Activated CD4-positive, alpha-beta T cell treated with anti-CD3 and anti-CD28 coated beads for 36 hours (primary cell): ENCODE measurements at regions not wholly inside any gene's neighbourhood (a gene's known extent, or its start where the extent isn't known, plus 50 kb on each side); places are given as distances from the start of the nearest gene placed in this dataset.

Experiments
- ATAC-seq: fragments of 200-7000 bp; cut with Tn5 transposase; one replicate; pipeline ENCODE4 v1.10.0; 2021; ENCODE audit warnings: mild to moderate bottlenecking, moderate library complexity
- CTCF ChIA-PET: fragments of 350-600 bp; sonication (Branson Sonifier 250); formaldehyde crosslinking; loops from one replicate; lab custom pipeline; 2021; ENCODE audit warnings: antibody characterized with exemption; lab: Charles Lee
- POLR2A ChIA-PET: fragments of 350-600 bp; sonication (Branson Sonifier 250); formaldehyde crosslinking; loops from one replicate; lab custom pipeline; 2021; ENCODE audit warnings: antibody characterized with exemption, inconsistent platforms; lab: Charles Lee
- DNase-seq: peaks from one replicate; pipeline ENCODE4 v3.0.0-alpha.2; 2020
- H3K27ac Mint-ChIP-seq: one replicate; pipeline ENCODE4 v1.8.0; 2021; ENCODE audit warnings: mixed read lengths
- H3K27me3 Mint-ChIP-seq: one replicate; pipeline ENCODE4 v1.8.0; 2021; ENCODE audit warnings: mixed read lengths
- H3K36me3 Mint-ChIP-seq: one replicate; pipeline ENCODE4 v1.8.0; 2021; ENCODE audit warnings: low read depth, mixed read lengths
- H3K4me1 Mint-ChIP-seq: one replicate; pipeline ENCODE4 v1.8.0; 2021; ENCODE audit warnings: mixed read lengths
- H3K4me3 Mint-ChIP-seq: one replicate; pipeline ENCODE4 v1.8.0; 2021; ENCODE audit warnings: mild to moderate bottlenecking, moderate library complexity, mixed read lengths
- H3K9me3 Mint-ChIP-seq: one replicate; pipeline ENCODE4 v1.8.0; 2021; ENCODE audit warnings: low read depth, mixed read lengths
- intact Hi-C, 2 experiments: fragments of 100-400 bp; cut with DNase I in 1 of 2; cut with micrococcal nuclease in 1 of 2; formaldehyde crosslinking; loops; one replicate each; pipeline versions ENCODE4 v1.14.2 to v1.15.1; 2022 to 2024; cut with DNase I, micrococcal nuclease

GRCh38 chr16:51051671-51052070, 99.4 kb downstream of the SALL1 start:
- H3K4me1 Mint-ChIP-seq = no peaks in the 10 kb centered on the region
- intact Hi-C loops = no loop called here
- no peaks in the 10 kb centered on the region for H3K36me3 Mint-ChIP-seq
- peaks cover 11% of the 10 kb centered on the region for H3K27me3 Mint-ChIP-seq
- H3K9me3 Mint-ChIP-seq = no peaks in the 10 kb centered on the region
- POLR2A ChIA-PET = no interaction called here
- H3K27ac Mint-ChIP-seq = no peak overlapping the region
- DNase-seq = no peak
- ATAC-seq = no peak
- CTCF ChIA-PET = interaction anchor here (1.0 kb wide), 1 partner anchor 10 kb away, joined by 3 read pairs; no protein-coding TSS in a partner anchor
- no peak overlapping the region for H3K4me3 Mint-ChIP-seq

- ATAC-seq (no peak), DNase-seq (no peak)
- no peaks in the 10 kb centered on the region for H3K9me3 Mint-ChIP-seq
- POLR2A ChIA-PET = no interaction called here
- no peak overlapping the region for H3K27ac Mint-ChIP-seq
- H3K27me3 Mint-ChIP-seq = peaks cover 9% of the 10 kb centered on the region
- H3K4me3 Mint-ChIP-seq = no peak overlapping the region
- H3K4me1 Mint-ChIP-seq = no peaks in the 10 kb centered on the region
- intact Hi-C loops = no loop called here
- no peaks in the 10 kb centered on the region for H3K36me3 Mint-ChIP-seq
- CTCF ChIA-PET = interaction anchor here (1.6 kb wide), 1 partner anchor 10 kb away, joined by 3 read pairs; no protein-coding TSS in a partner anchor
These were observed 100.7 kb downstream of the SALL1 start for GRCh38 chr16:51050377-51050706.

- no peaks in the 10 kb centered on the region for H3K4me1 Mint-ChIP-seq
- intact Hi-C loops = no loop called here
- no peak overlapping the region for H3K27ac Mint-ChIP-seq
- CTCF ChIA-PET = interaction anchor here (0.7 to 1.6 kb wide), 2 partner anchors 10 to 48 kb away, joined by 3 read pairs; no protein-coding TSS in a partner anchor
- no peak overlapping the region for H3K4me3 Mint-ChIP-seq
- DNase-seq (no peak), ATAC-seq (no peak)
- H3K27me3 Mint-ChIP-seq = peaks cover 5% of the 10 kb centered on the region
- POLR2A ChIA-PET = no interaction called here
- no peaks in the 10 kb centered on the region for H3K36me3 Mint-ChIP-seq
- no peaks in the 10 kb centered on the region for H3K9me3 Mint-ChIP-seq
These were observed 101.2 kb downstream of the SALL1 start for GRCh38 chr16:51049678-51050376.

- H3K4me3 Mint-ChIP-seq = no peak overlapping the region
- no peak for DNase-seq
- no peaks in the 10 kb centered on the region for H3K36me3 Mint-ChIP-seq
- intact Hi-C loops = no loop called here
- H3K4me1 Mint-ChIP-seq = no peaks in the 10 kb centered on the region
- H3K27me3 Mint-ChIP-seq = peaks cover 2% of the 10 kb centered on the region
- ATAC-seq = no peak
- no peak overlapping the region for H3K27ac Mint-ChIP-seq
- POLR2A ChIA-PET = no interaction called here
- H3K9me3 Mint-ChIP-seq = no peaks in the 10 kb centered on the region
- CTCF ChIA-PET = interaction anchor here (0.7 kb wide), 1 partner anchor 49 kb away, joined by 3 read pairs; no protein-coding TSS in a partner anchor
These were observed 101.8 kb downstream of the SALL1 start for GRCh38 chr16:51049276-51049675.

- H3K27ac Mint-ChIP-seq = no peak overlapping the region
- H3K4me3 Mint-ChIP-seq = no peak overlapping the region
- no peak for DNase-seq
- no peaks in the 10 kb centered on the region for H3K4me1 Mint-ChIP-seq
- CTCF ChIA-PET = no interaction called here
- intact Hi-C loops = no loop called here
- H3K36me3 Mint-ChIP-seq = no peaks in the 10 kb centered on the region
- no peaks in the 10 kb centered on the region for H3K9me3 Mint-ChIP-seq
- ATAC-seq = no peak
- peaks cover 6% of the 10 kb centered on the region for H3K27me3 Mint-ChIP-seq
- POLR2A ChIA-PET = interaction anchor here (0.6 kb wide), 1 partner anchor 1686 kb away, joined by 10 read pairs; no protein-coding TSS in a partner anchor
These were observed 102.5 kb downstream of the SALL1 start for GRCh38 chr16:51048544-51048943.

GRCh38 chr16:51045794-51046193, 105.3 kb downstream of the SALL1 start:
- no peak for DNase-seq
- Mint-ChIP-seq H3K27ac (no peak overlapping the region), H3K9me3 (no peaks in the 10 kb centered on the region), H3K4me1 (no peaks in the 10 kb centered on the region), H3K4me3 (no peak overlapping the region), H3K36me3 (no peaks in the 10 kb centered on the region), H3K27me3 (peaks cover 5% of the 10 kb centered on the region)
- ChIA-PET POLR2A (no interaction called here), CTCF (no interaction called here)
- intact Hi-C loops = no loop called here
- ATAC-seq = no peak

- ATAC-seq (no peak), DNase-seq (no peak)
- CTCF ChIA-PET = no interaction called here
- Mint-ChIP-seq H3K4me3 (no peak overlapping the region), H3K9me3 (no peaks in the 10 kb centered on the region), H3K36me3 (no peaks in the 10 kb centered on the region), H3K27me3 (peaks cover 4% of the 10 kb centered on the region), H3K4me1 (no peaks in the 10 kb centered on the region), H3K27ac (no peak overlapping the region)
- intact Hi-C loops = no loop called here
- POLR2A ChIA-PET = no interaction called here
These were observed 105.9 kb downstream of the SALL1 start for GRCh38 chr16:51045186-51045585.

- no peak for ATAC-seq
- no peak for DNase-seq
- intact Hi-C loops = no loop called here
- H3K4me1 Mint-ChIP-seq = no peaks in the 10 kb centered on the region
- no peak overlapping the region for H3K27ac Mint-ChIP-seq
- H3K36me3 Mint-ChIP-seq = no peaks in the 10 kb centered on the region
- H3K27me3 Mint-ChIP-seq = peaks cover 10% of the 10 kb centered on the region
- H3K9me3 Mint-ChIP-seq = no peaks in the 10 kb centered on the region
- ChIA-PET CTCF (no interaction called here), POLR2A (no interaction called here)
- no peak overlapping the region for H3K4me3 Mint-ChIP-seq
These were observed 109.5 kb downstream of the SALL1 start for GRCh38 chr16:51041546-51041945.

GRCh38 chr16:51040637-51041036, 110.4 kb downstream of the SALL1 start:
- DNase-seq (no peak), ATAC-seq (no peak)
- Mint-ChIP-seq H3K27ac (no peak overlapping the region), H3K27me3 (peaks cover 10% of the 10 kb centered on the region), H3K9me3 (no peaks in the 10 kb centered on the region), H3K36me3 (no peaks in the 10 kb centered on the region), H3K4me1 (no peaks in the 10 kb centered on the region), H3K4me3 (no peak overlapping the region)
- ChIA-PET CTCF (interaction anchor here (1.3 kb wide), 1 partner anchor 10 kb away, joined by 3 read pairs; no protein-coding TSS in a partner anchor), POLR2A (no interaction called here)
- intact Hi-C loops = no loop called here

GRCh38 chr16:51039638-51040331, 111.3 kb downstream of the SALL1 start:
- CTCF ChIA-PET = interaction anchor here (1.3 kb wide), 1 partner anchor 11 kb away, joined by 3 read pairs; no protein-coding TSS in a partner anchor
- Mint-ChIP-seq H3K36me3 (no peaks in the 10 kb centered on the region), H3K27ac (no peak overlapping the region), H3K9me3 (no peaks in the 10 kb centered on the region), H3K4me1 (no peaks in the 10 kb centered on the region), H3K27me3 (peaks cover 10% of the 10 kb centered on the region), H3K4me3 (no peak overlapping the region)
- intact Hi-C loops = no loop called here
- ATAC-seq = no peak
- no peak for DNase-seq
- POLR2A ChIA-PET = no interaction called here

- DNase-seq = no peak
- ATAC-seq = no peak
- no peak overlapping the region for H3K27ac Mint-ChIP-seq
- POLR2A ChIA-PET = no interaction called here
- intact Hi-C loops = no loop called here
- CTCF ChIA-PET = interaction anchor here (0.7 kb wide), 1 partner anchor 14 kb away, joined by 3 read pairs; no protein-coding TSS in a partner anchor
- H3K36me3 Mint-ChIP-seq = no peaks in the 10 kb centered on the region
- H3K27me3 Mint-ChIP-seq = peaks cover 9% of the 10 kb centered on the region
- no peak overlapping the region for H3K4me3 Mint-ChIP-seq
- H3K9me3 Mint-ChIP-seq = no peaks in the 10 kb centered on the region
- no peaks in the 10 kb centered on the region for H3K4me1 Mint-ChIP-seq
These were observed 115.4 kb downstream of the SALL1 start for GRCh38 chr16:51035711-51036110.

- Mint-ChIP-seq H3K27me3 (peaks cover 9% of the 10 kb centered on the region), H3K4me3 (no peak overlapping the region), H3K27ac (no peak overlapping the region), H3K36me3 (no peaks in the 10 kb centered on the region), H3K9me3 (no peaks in the 10 kb centered on the region), H3K4me1 (no peaks in the 10 kb centered on the region)
- ATAC-seq (no peak), DNase-seq (no peak)
- intact Hi-C loops = no loop called here
- CTCF ChIA-PET = interaction anchor here (0.7 kb wide), 1 partner anchor 14 kb away, joined by 3 read pairs; no protein-coding TSS in a partner anchor
- POLR2A ChIA-PET = no interaction called here
These were observed 116.0 kb downstream of the SALL1 start for GRCh38 chr16:51035110-51035498.
